Neural cell (in vitro differentiated cells): ENCODE measurements at regions not wholly inside any gene's neighbourhood (a gene's known extent, or its start where the extent isn't known, plus 50 kb on each side); places are given as distances from the start of the nearest gene placed in this dataset.

Experiments used
- CTCF ChIP-seq: fragments of 450-650 bp; IDR thresholded peaks from 2 replicates; pipeline ENCODE4 v1.5.1; 2014; ENCODE audit warnings: antibody characterized with exemption, mild to moderate bottlenecking, moderate library complexity; ENCODE audit not compliant: poor library complexity, severe bottlenecking
- POLR2AphosphoS5 ChIP-seq: IDR thresholded peaks from 2 replicates; pipeline ENCODE4 v1.6.1; 2012
- SMC3 ChIP-seq: fragments of 450-650 bp; conservative IDR thresholded peaks from 2 replicates; pipeline ENCODE4 v1.6.1; 2014; ENCODE audit warnings: antibody characterized with exemption, mild to moderate bottlenecking, moderate library complexity; ENCODE audit not compliant: poor library complexity
- TAF1 ChIP-seq: IDR thresholded peaks from 2 replicates; pipeline ENCODE4 v1.6.1; 2012; ENCODE audit warnings: low read depth

- TF ChIP-seq CTCF: no peak
- TF ChIP-seq POLR2AphosphoS5: no peak
- no peak for TF ChIP-seq TAF1
- no peak for TF ChIP-seq SMC3
Observed at GRCh38 chr10:42933448-42934340, 143.2 kb upstream of the RET start.
